Spleen (tissue), 7 donors: ENCODE measurements at regions not wholly inside any gene's neighbourhood (a gene's known extent, or its start where the extent isn't known, plus 50 kb on each side); places are given as distances from the start of the nearest gene placed in this dataset.

Source experiments
- POLR2A ChIP-seq, 3 donors: fragments of 450-650 bp; IDR thresholded peaks; one replicate each; pipeline ENCODE4 v1.5.1; 2017; ENCODE audit warnings: antibody characterized with exemption in 3 of 3, mild to moderate bottlenecking in 1 of 3
- TF ChIP-seq, protein P1 (sequence below), 11 experiments: fragments of 200-600 bp in 7 of 11; fragments of 450-650 bp in 4 of 11; sonication (generic) in 4 of 11; IDR thresholded peaks in 8 of 11; conservative IDR thresholded peaks in 3 of 11; 1 replicate in 7 of 11; 2 replicates in 4 of 11; pipeline versions ENCODE4 v1.4.0 to v1.8.0; 2016 to 2021; ENCODE audit warnings: antibody characterized with exemption in 11 of 11, inconsistent platforms in 4 of 11, mild to moderate bottlenecking in 1 of 11
- donor health status: DM: no; HTN: no; CAD: no; lungs with moderate emphysema.
- donor health status: DM: no; HTN: no; CAD: no.
- donor health status: DM: no; HTN: no; CAD: no.

GRCh38 chr14:83924259-83924658 is 1605.7 kb upstream of the FLRT2 start:
- TF ChIP-seq, protein P1, sequence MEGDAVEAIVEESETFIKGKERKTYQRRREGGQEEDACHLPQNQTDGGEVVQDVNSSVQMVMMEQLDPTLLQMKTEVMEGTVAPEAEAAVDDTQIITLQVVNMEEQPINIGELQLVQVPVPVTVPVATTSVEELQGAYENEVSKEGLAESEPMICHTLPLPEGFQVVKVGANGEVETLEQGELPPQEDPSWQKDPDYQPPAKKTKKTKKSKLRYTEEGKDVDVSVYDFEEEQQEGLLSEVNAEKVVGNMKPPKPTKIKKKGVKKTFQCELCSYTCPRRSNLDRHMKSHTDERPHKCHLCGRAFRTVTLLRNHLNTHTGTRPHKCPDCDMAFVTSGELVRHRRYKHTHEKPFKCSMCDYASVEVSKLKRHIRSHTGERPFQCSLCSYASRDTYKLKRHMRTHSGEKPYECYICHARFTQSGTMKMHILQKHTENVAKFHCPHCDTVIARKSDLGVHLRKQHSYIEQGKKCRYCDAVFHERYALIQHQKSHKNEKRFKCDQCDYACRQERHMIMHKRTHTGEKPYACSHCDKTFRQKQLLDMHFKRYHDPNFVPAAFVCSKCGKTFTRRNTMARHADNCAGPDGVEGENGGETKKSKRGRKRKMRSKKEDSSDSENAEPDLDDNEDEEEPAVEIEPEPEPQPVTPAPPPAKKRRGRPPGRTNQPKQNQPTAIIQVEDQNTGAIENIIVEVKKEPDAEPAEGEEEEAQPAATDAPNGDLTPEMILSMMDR (IDR thresholded peaks at IDR 0.05 in 8 of 11, conservative IDR thresholded peaks at IDR 0.05 in 3 of 11): no peak
- TF ChIP-seq POLR2A (IDR thresholded peaks at IDR 0.05): no peak
